ENCODE measurements at regions not wholly inside any gene's neighbourhood (a gene's known extent, or its start where the extent isn't known, plus 50 kb on each side); places are given as distances from the start of the nearest gene placed in this dataset.

- intact Hi-C loops (cut with DNase I; ENCODE audit: low total_unique reads): no loop called here
- no peaks in the 10 kb centered on the region for H3K27me3 ChIP-seq
- no peak overlapping the region for H3K4me3 ChIP-seq
- H3K4me1 ChIP-seq: no peaks in the 10 kb centered on the region
- no peaks in the 10 kb centered on the region for H3K9me3 ChIP-seq
- WGBS, 5 donors: 64 to 88% (median 84%) methylated on average over 1 of the region's 1 CpG
- no peaks in the 10 kb centered on the region for H3K36me3 ChIP-seq
- no peak overlapping the region for H3K27ac ChIP-seq
- no peak for DNase-seq
- TF ChIP-seq POLR2AphosphoS5 (IDR thresholded peaks at IDR 0.05) (no peak), EP300 (IDR thresholded peaks at IDR 0.05) (no peak), POLR2A (IDR thresholded peaks at IDR 0.05) (no peak), CTCF (IDR thresholded peaks at IDR 0.05) (no peak)
Measured at GRCh38 chr10:105339669-105340068, 698.6 kb downstream of the SORCS3 start.

GRCh38 chr10:105328503-105329133 is 687.5 kb downstream of the SORCS3 start:
- Histone ChIP-seq H3K27ac (no peak overlapping the region), H3K27me3 (no peaks in the 10 kb centered on the region), H3K9me3 (no peaks in the 10 kb centered on the region), H3K4me3 (no peak overlapping the region), H3K36me3 (no peaks in the 10 kb centered on the region), H3K4me1 (no peaks in the 10 kb centered on the region)
- 40 to 69% (median 55%) methylated on average over 1 of the region's 1 CpG for WGBS, 5 donors
- TF ChIP-seq POLR2AphosphoS5 (IDR thresholded peaks at IDR 0.05) (no peak), EP300 (IDR thresholded peaks at IDR 0.05) (no peak), POLR2A (IDR thresholded peaks at IDR 0.05) (no peak), CTCF (IDR thresholded peaks at IDR 0.05) (no peak)
- intact Hi-C loops (cut with DNase I; ENCODE audit: low total_unique reads): no loop called here
- DNase-seq: peak in 1 of 2 donors; percentile 76

Small RNAs in the stretch of these regions (small RNA-seq; reads per million reads assigned to genes)
- gene RNU6-463P: 0 reads per million in 4 donors
